Activated T-cell treated with anti-CD3 and anti-CD28 coated beads, Interleukin-2, amount 50 U/mL, for 48 hours (primary cell): ENCODE measurements at regions not wholly inside any gene's neighbourhood (a gene's known extent, or its start where the extent isn't known, plus 50 kb on each side); places are given as distances from the start of the nearest gene placed in this dataset.
"Not testable (repeated sequence)": the region's sequence is repeated elsewhere in the genome, so short reads cannot be mapped to it uniquely, and the experiment has no call there.

ENCODE experiments used
- DNase-seq, 2 experiments: peaks; one replicate each; pipeline ENCODE4 v3.0.0-alpha.2; 2020

GRCh38 chr7:73170902-73171301 is 85.1 kb upstream of the SPDYE9 start:
- DNase-seq: not testable (repeated sequence)

- not testable (repeated sequence) for DNase-seq
Observed at GRCh38 chr7:73170415-73170814, 84.6 kb upstream of the SPDYE9 start.

- not testable (repeated sequence) for DNase-seq
Observed at GRCh38 chr7:73166152-73166551, 80.3 kb upstream of the SPDYE9 start.

- DNase-seq: not testable (repeated sequence)
Observed at GRCh38 chr7:73162680-73163079, 76.8 kb upstream of the SPDYE9 start.

GRCh38 chr7:73161727-73162126 is 75.9 kb upstream of the SPDYE9 start:
- not testable (repeated sequence) for DNase-seq

- DNase-seq: not testable (repeated sequence)
Observed at GRCh38 chr7:73157169-73157661, 71.4 kb upstream of the SPDYE9 start.

GRCh38 chr7:73156510-73157168 is 70.8 kb upstream of the SPDYE9 start:
- DNase-seq: not testable (repeated sequence)

- DNase-seq: peak; percentile 71 to 83
Observed at GRCh38 chr7:73154586-73155038, 68.8 kb upstream of the SPDYE9 start.

- peak in 1 of 2 experiments; percentile 18 for DNase-seq
Observed at GRCh38 chr7:73153921-73154585, 68.2 kb upstream of the SPDYE9 start.

- DNase-seq: not testable (repeated sequence)
Observed at GRCh38 chr7:73148570-73148969, 62.7 kb upstream of the SPDYE9 start.

GRCh38 chr7:73147681-73148080 is 61.8 kb upstream of the SPDYE9 start:
- DNase-seq: not testable (repeated sequence)

- not testable (repeated sequence) for DNase-seq
Observed at GRCh38 chr7:73143993-73144392, 58.2 kb upstream of the SPDYE9 start.

GRCh38 chr7:73137922-73138321 is 52.1 kb upstream of the SPDYE9 start:
- DNase-seq: not testable (repeated sequence)
